GM13976 (cell line): ENCODE measurements at regions not wholly inside any gene's neighbourhood (a gene's known extent, or its start where the extent isn't known, plus 50 kb on each side); places are given as distances from the start of the nearest gene placed in this dataset.

Experiments used
- DNase-seq: peaks from one replicate; pipeline ENCODE4 v3.0.0; 2012; ENCODE audit warnings: low spot score
- CTCF ChIP-seq: IDR thresholded peaks from 2 replicates; pipeline ENCODE4 v1.5.1; 2012; ENCODE audit warnings: borderline replicate concordance, mild to moderate bottlenecking; ENCODE audit not compliant: insufficient read depth; ENCODE audit errors: extremely low read depth, missing control alignments, control extremely low read depth
- in situ Hi-C: fragments of 300-500 bp; cut with MboI; formaldehyde crosslinking; loops from one replicate; pipeline ENCODE4 v1.12.0; 2022; ENCODE audit warnings: low sequenced_read_pairs, mixed read lengths, inconsistent platforms; ENCODE audit not compliant: unreplicated experiment

- in situ Hi-C loops = no loop called here
Observed at GRCh38 chr6:156395276-156395675, 381.9 kb upstream of the ARID1B start.

GRCh38 chr6:156392648-156393047, 384.5 kb upstream of the ARID1B start:
- no peak for TF ChIP-seq CTCF
- DNase-seq = no peak
- in situ Hi-C loops = no loop called here

More at GRCh38 chr6:156395276-156395675, 381.9 kb upstream of the ARID1B start:
- DNase-seq = no peak
- TF ChIP-seq CTCF = no peak

- no peak for DNase-seq
- TF ChIP-seq CTCF = no peak
- in situ Hi-C loops = no loop called here
Observed at GRCh38 chr6:156391977-156392376, 385.2 kb upstream of the ARID1B start.

GRCh38 chr6:156391061-156391672, 386.0 kb upstream of the ARID1B start:
- in situ Hi-C loops = no loop called here
- no peak for DNase-seq
- TF ChIP-seq CTCF = no peak

- TF ChIP-seq CTCF = no peak
- DNase-seq = no peak
- in situ Hi-C loops = no loop called here
Observed at GRCh38 chr6:156390621-156391020, 386.6 kb upstream of the ARID1B start.

- no peak for TF ChIP-seq CTCF
- DNase-seq = no peak
- in situ Hi-C loops = no loop called here
Observed at GRCh38 chr6:156389296-156389695, 387.9 kb upstream of the ARID1B start.

- no peak for TF ChIP-seq CTCF
- no peak for DNase-seq
- in situ Hi-C loops = no loop called here
Observed at GRCh38 chr6:156387472-156387871, 389.7 kb upstream of the ARID1B start.
